HFF-Myc (cell line): ENCODE measurements at regions not wholly inside any gene's neighbourhood (a gene's known extent, or its start where the extent isn't known, plus 50 kb on each side); places are given as distances from the start of the nearest gene placed in this dataset.

ENCODE experiments used
- DNase-seq: peaks from one replicate; pipeline ENCODE4 v3.0.0-alpha.2; 2011; ENCODE audit warnings: low read depth; ENCODE audit errors: extremely low read depth
- H3K4me3 ChIP-seq: replicated peaks from 2 replicates; pipeline ENCODE4 v1.5.1; 2011; ENCODE audit warnings: low read depth, mild to moderate bottlenecking, control low read depth, low read length
- TF ChIP-seq, protein P1 (sequence below): IDR thresholded peaks from 2 replicates; pipeline ENCODE4 v1.5.1; 2012; ENCODE audit warnings: mild to moderate bottlenecking, low read depth, low read length, control low read depth; ENCODE audit errors: missing control alignments

- TF ChIP-seq, protein P1, sequence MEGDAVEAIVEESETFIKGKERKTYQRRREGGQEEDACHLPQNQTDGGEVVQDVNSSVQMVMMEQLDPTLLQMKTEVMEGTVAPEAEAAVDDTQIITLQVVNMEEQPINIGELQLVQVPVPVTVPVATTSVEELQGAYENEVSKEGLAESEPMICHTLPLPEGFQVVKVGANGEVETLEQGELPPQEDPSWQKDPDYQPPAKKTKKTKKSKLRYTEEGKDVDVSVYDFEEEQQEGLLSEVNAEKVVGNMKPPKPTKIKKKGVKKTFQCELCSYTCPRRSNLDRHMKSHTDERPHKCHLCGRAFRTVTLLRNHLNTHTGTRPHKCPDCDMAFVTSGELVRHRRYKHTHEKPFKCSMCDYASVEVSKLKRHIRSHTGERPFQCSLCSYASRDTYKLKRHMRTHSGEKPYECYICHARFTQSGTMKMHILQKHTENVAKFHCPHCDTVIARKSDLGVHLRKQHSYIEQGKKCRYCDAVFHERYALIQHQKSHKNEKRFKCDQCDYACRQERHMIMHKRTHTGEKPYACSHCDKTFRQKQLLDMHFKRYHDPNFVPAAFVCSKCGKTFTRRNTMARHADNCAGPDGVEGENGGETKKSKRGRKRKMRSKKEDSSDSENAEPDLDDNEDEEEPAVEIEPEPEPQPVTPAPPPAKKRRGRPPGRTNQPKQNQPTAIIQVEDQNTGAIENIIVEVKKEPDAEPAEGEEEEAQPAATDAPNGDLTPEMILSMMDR, result no peak
- no peak overlapping the region for H3K4me3 ChIP-seq
- DNase-seq, result no peak
Observed at GRCh38 chr18:61653823-61654551, 238.8 kb downstream of the RNF152 start.

- TF ChIP-seq, protein P1, result no peak
- DNase-seq, result no peak
- no peak overlapping the region for H3K4me3 ChIP-seq
Observed at GRCh38 chr18:61651880-61652268, 240.9 kb downstream of the RNF152 start.

DNA sequence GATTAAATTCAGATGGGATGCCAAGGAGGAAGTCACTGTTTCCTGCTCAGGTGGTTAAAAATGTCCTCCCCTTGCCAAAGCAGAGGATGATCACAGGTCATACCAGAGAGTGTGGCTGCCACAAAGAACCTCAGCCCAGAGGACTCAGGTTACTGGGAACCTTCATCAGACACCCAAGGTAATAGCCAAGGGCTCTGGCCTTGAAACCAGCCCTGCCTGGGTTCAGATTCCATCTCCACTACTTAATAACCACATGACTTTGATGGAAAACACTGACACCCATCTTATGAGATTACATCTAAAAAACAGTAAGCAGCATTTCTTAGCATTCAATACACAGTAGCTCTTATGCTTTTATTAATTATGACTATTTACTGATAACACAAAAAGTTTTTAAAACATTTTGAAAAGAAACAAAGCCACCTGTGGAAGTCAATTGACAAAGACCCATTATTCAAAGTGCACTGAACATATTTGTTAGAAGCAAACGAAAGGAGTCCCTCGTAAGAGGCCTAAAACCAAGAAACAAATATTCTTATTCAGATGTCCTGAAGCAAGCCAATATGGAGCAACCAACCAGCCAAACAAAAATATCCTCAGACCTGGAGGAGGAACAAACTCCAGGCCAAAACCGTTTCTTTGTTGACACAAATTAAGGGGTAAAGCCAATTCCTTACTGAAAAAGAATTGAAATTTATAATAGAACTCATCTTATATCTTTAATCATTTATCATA, 241.5 kb downstream of the RNF152 start:
- DNase-seq, result no peak
- TF ChIP-seq, protein P1, result no peak
- no peak overlapping the region for H3K4me3 ChIP-seq

DNA sequence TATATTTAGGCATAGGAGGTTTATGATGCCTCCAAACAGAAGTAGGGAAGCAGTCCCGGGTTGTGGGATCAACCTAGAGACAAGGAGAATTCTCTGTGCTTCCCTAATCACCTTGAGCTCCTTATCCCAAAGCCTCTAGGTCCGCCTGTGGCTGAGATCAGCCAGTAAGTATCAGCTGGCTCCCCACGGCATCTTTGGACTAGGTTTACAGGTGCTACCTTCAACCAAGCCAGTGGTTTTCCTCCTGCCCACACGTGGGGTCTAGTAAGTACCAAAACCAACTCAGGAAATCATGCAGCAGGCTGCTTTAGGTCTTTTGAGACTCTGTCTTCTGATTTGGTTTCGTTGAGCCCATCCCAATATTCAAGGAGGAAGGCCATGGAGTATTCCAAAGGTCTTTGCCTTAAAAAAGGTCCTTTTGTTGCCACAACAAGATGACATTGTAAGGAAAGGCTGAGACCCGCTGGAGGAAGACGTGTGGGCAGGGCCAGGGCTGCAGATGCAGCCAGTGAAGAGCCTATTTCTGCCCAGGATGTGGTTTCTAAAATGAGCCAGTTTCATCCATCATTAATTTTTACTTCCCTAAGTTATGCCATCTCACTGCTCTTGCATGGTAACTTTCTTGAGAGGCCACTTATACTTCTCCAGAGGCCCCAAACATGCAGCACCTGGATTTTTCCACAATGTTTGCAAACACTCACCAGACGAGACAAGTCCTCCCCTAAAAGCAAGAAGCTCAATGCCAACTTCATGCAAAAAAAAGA, 248.7 kb downstream of the RNF152 start:
- TF ChIP-seq, protein P1, result no peak
- DNase-seq, result no peak

GRCh38 chr18:61639886-61640285, 252.9 kb downstream of the RNF152 start:
- TF ChIP-seq, protein P1, result no peak
- no peak for DNase-seq
- H3K4me3 ChIP-seq, result no peak overlapping the region

More for the DNA sequence above, 248.7 kb downstream of the RNF152 start:
- no peak overlapping the region for H3K4me3 ChIP-seq

- H3K4me3 ChIP-seq, result no peak overlapping the region
- TF ChIP-seq, protein P1, result no peak
- no peak for DNase-seq
Observed at GRCh38 chr18:61637905-61638595, 254.8 kb downstream of the RNF152 start.
